SHP77 treated with DMSO at 0.1 percent for 48 hours (cell line): ENCODE measurements at regions not wholly inside any gene's neighbourhood (a gene's known extent, or its start where the extent isn't known, plus 50 kb on each side); places are given as distances from the start of the nearest gene placed in this dataset.
"Not testable (repeated sequence)": the region's sequence is repeated elsewhere in the genome, so short reads cannot be mapped to it uniquely, and the experiment has no call there.

Experiments used
- DNase-seq: peaks from one replicate; lab custom pipeline; 2025; lab: John Stamatoyannopoulos, UW

DNA sequence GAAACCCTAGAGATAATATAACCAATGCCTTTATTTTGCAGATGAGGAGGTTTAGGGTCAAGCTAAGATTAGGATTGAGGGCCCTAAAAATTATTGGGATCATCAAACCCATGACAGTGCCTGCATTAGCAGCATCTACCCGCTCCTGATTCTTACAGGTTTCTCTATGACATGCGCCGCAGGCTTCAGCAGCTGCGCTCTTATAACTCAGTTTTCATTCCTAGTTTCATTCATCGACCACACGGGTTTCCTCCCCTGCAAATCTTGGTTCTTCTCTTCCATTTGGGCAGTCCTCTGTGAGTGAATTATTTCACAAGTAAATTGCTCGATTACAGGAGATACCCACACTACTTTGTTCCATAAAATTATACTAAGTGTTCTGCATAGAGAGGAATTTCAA is 137.2 kb downstream of the SLC24A2 start:
- DNase-seq: no peak

GRCh38 chr9:19650312-19650711 is 138.5 kb downstream of the SLC24A2 start:
- no peak for DNase-seq

DNA sequence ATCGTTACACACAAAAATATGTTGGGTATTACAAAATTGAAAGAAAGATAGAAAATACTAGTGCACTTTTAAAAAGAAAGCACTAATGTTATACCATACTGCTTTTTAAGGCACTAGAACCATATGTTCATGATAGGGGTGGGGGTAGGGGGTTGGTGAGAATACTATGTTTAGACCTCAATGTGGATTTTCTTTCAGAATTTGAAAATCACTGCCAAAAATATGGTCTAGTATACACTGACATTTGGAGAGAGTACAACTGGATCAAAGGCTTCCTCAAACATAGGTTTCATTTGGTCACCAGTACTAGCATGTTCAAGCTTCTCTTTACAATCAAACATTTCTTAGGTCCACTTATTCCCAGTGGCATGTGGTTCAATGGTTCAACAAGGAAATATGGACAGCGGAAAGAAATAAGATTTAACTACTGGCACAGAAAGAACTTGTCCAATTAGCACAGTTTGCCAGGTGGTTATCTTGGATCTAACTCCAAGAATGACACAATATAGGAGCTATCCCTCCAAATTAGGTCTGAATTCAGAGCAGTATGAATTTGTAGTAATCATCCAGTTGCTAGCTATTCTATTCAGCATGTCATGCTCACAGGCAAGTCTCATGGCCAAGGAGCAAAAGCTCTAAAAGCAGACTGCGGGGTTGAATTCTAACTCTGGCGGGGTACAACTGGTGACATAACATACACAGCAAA is 139.3 kb downstream of the SLC24A2 start:
- no peak for DNase-seq

DNA sequence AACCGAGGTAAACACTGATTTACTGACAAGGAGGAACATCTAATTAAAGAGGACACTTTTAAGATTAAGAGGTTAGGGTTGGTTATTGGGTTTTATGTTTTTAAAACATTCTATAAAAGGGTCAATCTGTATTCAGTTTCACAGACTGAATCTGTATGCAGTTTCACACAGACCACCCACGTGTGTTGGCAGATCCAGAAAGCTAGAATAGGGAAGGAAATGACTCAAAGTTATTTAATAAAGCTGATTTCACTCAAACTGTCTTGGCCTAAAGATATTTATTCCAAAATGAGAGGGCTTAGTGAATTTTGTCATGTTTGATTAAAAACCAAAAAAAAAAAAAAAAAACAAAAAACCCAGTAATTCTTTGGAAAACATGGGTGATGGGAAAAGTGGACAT is 140.2 kb downstream of the SLC24A2 start:
- no peak for DNase-seq

- no peak for DNase-seq
Measured at GRCh38 chr9:19643875-19644274, 145.0 kb downstream of the SLC24A2 start.

DNA sequence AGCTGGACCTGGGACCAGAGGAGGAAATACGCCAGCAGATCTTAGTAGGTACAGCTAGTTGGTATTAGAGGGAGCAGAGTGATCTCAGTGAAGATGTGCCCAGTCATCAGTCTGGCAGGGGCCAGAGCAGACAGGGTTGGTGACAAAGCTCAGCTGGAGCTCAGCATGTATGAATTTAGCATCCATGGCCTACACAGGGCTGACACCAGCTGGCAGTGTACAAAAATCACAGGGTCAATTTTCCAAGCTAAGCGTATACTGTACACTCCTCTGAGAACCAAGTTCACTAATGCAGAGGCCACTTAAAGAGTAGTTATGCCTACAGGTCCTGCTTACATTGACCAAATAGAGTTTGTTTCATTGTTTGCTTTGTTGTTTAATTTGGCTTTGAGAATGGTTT is 146.6 kb downstream of the SLC24A2 start:
- no peak for DNase-seq

GRCh38 chr9:19641046-19641445 is 147.8 kb downstream of the SLC24A2 start:
- DNase-seq: no peak

DNA sequence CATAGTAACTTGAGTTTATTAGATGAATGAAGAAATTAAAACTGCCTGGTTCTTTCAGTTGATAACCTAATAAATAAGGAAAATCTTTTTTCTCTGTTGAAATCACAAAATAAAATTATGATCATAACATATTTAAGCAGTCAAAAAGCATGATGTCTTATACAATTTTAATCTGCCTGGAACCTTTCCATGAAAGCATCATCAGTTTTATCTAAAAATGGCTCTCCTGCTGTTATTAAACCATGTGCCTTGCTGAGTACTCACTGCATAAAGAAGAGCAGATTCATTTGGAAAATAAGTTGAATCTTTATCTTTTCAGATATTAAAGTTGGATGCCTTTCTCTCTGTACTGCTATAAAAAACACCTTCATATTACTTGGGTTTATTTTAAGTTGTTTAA is 148.8 kb downstream of the SLC24A2 start:
- no peak for DNase-seq

- DNase-seq: no peak
Measured at GRCh38 chr9:19637084-19637483, 151.8 kb downstream of the SLC24A2 start.

GRCh38 chr9:19634881-19635280 is 154.0 kb downstream of the SLC24A2 start:
- no peak for DNase-seq

DNA sequence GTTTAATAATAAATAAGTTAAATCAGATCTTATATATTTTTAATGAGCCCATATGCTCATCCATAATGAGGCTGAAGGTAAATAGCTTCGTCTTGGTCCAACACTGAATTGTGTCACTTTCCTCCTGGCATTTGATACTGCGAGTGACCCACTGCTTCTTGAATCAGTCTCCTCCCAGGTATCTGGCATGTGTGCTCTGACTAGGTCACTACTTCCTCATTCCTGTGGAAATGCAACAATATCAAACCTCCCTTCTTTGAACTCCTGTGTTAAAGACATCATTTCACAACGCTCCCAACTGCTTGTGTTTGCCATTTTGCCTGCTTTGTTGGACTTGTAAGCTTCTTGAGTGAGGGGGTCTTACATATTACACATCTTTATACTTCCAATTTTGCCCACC is 157.7 kb downstream of the SLC24A2 start:
- DNase-seq: no peak

DNA sequence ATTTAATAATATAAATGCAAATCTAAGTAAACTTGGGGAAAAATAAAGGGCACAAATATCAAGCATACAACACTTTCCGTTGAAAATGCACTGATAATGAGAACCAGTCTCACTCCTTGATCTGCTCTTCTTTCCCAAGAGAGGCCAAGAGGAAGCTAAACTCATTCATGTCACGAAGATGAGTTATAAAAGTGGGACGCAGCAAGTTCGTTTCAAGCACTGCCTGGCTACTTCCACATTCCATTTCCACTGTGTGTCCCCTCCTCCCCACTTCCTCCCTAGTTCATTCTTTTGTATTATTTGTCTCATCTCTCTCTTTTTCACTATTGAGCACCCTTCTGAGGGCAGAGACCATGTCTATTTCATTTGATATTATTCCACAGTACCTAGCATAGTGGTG is 158.1 kb downstream of the SLC24A2 start:
- DNase-seq: no peak

GRCh38 chr9:19629488-19629887 is 159.3 kb downstream of the SLC24A2 start:
- DNase-seq: no peak

DNA sequence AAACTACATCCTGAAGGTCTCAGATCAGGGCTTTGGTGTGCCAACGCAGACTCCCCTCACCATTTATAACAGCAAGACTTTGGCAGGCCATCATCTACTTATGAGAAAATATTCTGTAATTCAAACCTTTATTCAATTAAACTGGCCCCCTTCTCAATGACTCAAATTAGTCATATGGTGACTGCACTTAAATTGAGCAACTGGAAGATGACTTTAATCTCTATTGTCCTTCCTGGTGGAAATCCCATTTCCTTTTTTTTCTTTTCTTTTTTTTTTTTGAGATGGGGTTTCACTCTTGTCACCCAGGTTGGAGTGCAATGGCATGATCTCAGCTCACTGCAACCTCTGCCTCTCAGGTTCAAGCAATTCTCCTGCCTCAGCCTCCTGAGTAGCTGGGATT is 163.4 kb downstream of the SLC24A2 start:
- not testable (repeated sequence) for DNase-seq

GRCh38 chr9:19624519-19624918 is 164.3 kb downstream of the SLC24A2 start:
- DNase-seq: no peak

DNA sequence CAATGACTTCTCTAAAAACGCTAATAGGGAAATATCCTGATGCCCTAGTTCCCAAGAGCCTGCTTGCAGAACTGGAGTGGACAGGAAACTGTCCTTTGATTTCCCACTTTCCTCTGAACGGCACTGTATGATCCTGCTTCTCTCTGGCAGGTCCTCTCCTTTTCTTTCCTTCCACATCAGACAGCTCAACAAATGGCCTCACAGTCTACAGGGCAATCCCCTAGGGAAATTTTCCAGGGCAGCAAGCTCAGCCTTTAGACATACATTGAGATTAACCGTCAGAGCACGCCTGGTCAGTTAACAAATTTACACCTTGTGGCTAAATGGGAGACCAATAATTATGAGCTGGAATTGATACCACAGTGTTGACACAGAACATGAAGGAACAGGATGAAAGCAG is 164.9 kb downstream of the SLC24A2 start:
- DNase-seq: no peak

DNA sequence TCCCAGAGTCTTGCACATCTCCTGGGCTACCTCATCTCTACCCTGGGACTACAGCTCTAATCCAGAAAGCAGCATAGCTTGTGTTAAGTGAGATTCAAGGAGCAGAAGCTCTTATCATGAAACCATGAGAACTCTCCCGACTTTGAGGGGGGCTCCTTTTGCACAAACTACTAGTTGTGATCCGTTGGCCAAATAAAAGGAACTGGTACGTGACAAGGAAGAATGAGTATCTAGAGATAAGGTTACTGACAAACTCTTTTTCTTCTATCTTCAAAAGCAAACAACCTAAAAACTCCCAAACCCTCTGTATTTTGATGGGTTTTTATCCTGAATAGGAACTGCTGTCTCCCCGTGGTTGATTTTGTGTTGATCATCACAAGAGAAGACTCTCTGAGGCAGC is 168.5 kb downstream of the SLC24A2 start:
- no peak for DNase-seq

DNA sequence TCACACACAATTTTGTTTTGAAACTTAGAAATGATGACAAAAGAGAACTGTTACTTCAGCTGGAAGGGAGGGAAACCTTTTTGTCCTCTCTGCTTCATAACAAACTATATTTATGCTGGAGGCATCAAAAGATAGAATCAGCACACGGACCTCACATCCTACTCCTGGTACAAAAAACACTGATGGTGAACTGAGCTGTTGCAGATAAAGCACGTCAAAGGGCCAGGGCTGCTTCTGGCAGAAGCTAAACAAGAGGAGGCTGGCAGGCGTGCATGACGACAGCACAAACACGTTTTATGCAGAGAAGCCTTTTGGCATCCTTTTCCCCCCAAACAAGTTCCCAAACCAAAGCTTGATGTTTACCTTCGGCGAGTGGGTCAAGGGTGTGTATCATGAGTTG is 169.6 kb downstream of the SLC24A2 start:
- DNase-seq: no peak

DNA sequence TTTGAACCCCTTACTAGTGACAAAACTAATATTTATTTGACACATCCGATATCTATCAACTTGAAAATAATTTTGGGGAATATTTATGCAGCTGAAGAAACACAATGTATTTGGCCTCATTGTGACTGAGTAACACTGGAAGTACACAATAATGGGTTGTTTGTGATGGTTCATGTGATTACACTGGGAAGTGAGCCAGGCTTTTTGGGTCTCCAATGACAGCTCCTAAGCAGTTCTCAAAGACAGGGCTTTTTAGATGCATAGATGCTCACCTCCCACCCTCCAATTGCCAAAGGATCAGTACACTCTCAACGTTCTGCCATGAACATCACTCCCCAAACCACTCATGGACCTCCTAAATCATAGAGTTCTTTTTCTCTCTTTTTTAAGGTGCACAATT is 170.0 kb downstream of the SLC24A2 start:
- no peak for DNase-seq

DNA sequence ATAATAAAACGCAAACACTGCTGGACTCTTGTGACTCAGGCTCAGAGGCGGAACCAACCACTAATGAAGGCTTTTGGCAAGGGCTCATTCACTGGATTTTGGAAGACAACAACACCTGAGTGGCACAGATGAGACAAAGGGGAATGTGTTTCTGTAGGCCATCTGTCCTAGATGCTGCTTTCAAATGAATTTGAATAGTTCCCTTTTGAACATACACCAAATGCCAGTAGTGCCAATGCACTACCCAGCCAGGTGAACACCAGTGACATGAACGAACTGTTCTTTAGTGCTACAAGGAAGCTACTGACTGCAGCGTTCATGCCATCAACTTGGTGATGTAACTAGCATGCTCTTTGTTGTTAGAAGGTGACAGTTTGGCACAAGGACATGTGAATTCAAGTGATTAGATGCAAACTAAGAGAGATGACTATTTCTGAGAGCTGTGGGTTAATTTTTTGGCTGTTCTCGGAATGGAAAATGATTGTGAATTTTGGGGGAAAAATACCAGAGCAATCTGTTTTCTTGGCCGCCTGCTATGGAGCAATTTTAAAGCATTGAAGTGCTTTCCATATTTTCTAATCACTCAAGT is 173.7 kb downstream of the SLC24A2 start:
- no peak for DNase-seq

DNA sequence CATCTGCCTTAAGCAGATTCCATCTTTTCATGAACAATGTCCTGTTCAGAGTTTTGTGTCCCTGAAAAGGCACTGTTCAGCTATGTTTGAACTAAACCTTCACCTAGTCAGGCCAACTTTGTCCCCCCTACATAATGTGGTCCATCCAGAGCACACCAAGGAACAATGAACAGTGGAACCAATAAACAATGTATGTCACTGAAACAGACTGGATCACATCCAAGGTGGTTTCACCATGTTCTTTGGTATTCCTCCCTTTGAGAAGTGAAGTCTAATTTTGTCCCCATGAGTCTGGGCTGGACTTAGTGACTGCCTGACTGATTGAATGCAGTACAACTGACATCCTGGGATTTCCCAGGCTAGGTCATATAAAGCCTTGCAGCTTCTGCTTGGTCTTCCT is 174.5 kb downstream of the SLC24A2 start:
- no peak for DNase-seq

DNA sequence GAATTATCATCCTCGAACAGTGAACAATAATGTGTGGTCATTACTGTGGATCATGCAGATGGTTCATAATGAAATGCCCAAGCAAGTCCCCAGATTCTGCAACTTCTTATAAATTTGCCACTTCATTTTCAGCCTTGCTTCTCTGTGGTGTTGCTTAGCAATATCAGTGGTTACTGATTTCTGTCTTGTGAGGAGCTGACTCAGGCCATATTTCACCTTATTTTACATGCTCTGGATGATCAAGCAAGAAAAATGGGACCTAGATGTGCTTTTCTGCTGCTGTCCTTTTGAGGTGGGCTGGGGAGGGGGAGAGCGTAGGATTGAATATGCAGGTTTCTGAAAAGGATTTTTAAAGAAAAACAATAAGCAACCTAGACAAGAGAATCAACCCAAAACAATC is 188.3 kb downstream of the SLC24A2 start:
- DNase-seq: no peak

DNA sequence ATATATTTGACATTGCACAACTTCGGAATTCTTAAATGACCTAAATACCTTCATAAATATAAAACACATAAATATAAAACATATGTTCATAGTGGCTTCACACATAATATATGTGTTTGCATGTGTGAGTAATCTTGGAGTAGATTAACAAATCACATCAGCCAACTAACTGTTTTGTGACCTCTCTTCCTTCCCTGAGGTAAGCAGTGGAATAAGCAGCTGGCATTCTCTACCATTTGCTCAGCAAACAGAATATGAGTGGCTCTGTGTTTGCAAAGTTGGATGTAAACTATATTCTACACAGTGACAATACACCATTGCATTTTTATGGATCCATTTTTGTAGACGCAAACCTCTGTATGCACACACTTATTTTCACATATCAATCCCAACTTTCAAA is 189.9 kb downstream of the ACER2 start:
- no peak for DNase-seq

GRCh38 chr9:19597176-19597575 is 188.4 kb downstream of the ACER2 start:
- no peak for DNase-seq
